ENCODE measurements at regions not wholly inside any gene's neighbourhood (a gene's known extent, or its start where the extent isn't known, plus 50 kb on each side); places are given as distances from the start of the nearest gene placed in this dataset.

GRCh38 chr7:11895337-11895736 is 63.3 kb upstream of the THSD7A start:
- intact Hi-C loops (cut with micrococcal nuclease) = no loop called here

GRCh38 chr7:11896663-11897062 is 64.7 kb upstream of the THSD7A start:
- intact Hi-C loops (cut with micrococcal nuclease) = no loop called here

GRCh38 chr7:11899247-11899646 is 67.2 kb upstream of the THSD7A start:
- intact Hi-C loops (cut with micrococcal nuclease) = no loop called here

GRCh38 chr7:11910253-11910652 is 78.3 kb upstream of the THSD7A start:
- intact Hi-C loops (cut with micrococcal nuclease) = no loop called here

- intact Hi-C loops (cut with micrococcal nuclease) = no loop called here
Measured at GRCh38 chr7:11911900-11912299, 79.9 kb upstream of the THSD7A start.

- intact Hi-C loops (cut with micrococcal nuclease) = no loop called here
Measured at GRCh38 chr7:11914645-11915044, 82.6 kb upstream of the THSD7A start.

GRCh38 chr7:11923376-11923930 is 91.5 kb upstream of the THSD7A start:
- intact Hi-C loops (cut with micrococcal nuclease) = no loop called here

- intact Hi-C loops (cut with micrococcal nuclease) = no loop called here
Measured at GRCh38 chr7:11931307-11931706, 99.3 kb upstream of the THSD7A start.

GRCh38 chr7:11934796-11935195 is 102.8 kb upstream of the THSD7A start:
- intact Hi-C loops (cut with micrococcal nuclease) = no loop called here

DNA sequence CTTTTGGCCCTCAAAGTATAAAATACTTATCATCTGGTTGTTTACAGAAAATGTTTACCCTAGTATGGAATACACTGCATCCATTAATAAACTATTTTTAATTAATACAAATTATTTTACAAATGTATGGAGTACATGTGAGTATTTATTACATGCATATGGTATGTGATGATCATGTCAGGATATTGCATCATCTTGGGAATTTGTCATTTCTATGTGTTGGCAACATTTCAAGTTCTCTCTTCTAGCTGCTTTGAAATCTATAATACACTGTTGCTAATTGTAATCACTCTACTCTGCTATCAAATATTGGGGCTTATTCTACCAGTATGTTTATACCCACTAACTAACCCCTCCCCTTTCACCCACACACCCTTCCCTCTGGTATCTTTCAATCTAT is 103.9 kb upstream of the THSD7A start:
- intact Hi-C loops (cut with micrococcal nuclease) = no loop called here

DNA sequence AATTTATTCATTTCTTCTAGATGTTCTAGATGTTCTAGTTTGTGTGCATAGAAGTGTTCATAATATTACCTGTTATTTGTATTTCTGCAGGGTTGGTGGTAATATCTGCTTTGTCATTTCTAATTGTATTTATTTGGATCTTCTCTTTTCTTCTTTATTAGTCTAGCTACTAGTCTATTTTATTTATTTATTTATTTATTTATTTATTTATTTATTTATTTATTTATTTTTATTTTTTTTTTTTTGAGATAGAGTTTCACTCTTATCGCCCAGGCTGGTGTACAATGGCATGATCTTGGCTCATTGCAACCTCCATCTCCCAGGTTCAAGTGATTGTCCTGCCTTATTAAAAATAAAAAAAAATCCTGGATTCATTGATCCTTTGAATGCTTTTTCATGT is 114.8 kb upstream of the THSD7A start:
- intact Hi-C loops (cut with micrococcal nuclease) = no loop called here

GRCh38 chr7:11950281-11950680 is 118.3 kb upstream of the THSD7A start:
- intact Hi-C loops (cut with micrococcal nuclease) = no loop called here

DNA sequence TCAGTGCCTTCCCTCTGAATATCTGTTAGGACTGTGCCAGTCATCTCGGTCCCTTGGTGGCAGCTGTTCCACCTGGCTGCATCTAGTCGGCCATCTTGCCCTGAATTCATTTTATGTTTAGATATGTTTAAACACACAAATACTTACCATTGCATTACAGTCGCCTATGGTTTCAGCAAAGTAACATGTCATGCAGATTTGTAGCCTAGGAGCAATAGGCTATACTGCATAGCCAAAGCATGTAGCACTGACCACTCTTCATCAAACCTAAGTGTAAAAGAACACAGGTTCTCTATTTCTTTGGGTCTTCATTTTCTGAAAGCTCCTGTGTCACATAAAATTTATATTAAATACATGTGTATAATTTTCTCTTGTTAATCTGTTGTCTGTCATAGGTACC is 118.9 kb upstream of the THSD7A start:
- intact Hi-C loops (cut with micrococcal nuclease) = no loop called here

GRCh38 chr7:11951909-11952308 is 119.9 kb upstream of the THSD7A start:
- intact Hi-C loops (cut with micrococcal nuclease) = no loop called here

GRCh38 chr7:11952972-11953371 is 121.0 kb upstream of the THSD7A start:
- intact Hi-C loops (cut with micrococcal nuclease) = no loop called here

GRCh38 chr7:11956991-11957390 is 125.0 kb upstream of the THSD7A start:
- intact Hi-C loops (cut with micrococcal nuclease) = no loop called here

DNA sequence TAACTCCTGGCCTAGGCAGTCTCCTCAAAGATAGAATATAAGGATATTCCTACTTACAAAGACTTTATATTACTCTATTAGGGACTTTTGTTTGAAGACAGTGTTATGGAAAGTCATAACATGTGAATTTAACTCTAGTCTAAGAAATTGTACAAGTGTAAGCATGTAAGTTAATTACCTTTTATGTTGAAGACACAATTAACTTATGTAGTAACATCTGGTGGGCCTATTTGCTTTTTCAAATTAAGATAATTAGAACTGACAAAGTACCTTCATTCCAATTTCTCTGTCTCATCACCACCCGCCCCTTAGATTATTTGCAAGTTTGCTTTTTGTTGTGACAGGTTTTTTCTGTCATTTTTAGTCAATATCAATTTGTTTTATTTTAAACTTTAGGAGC is 126.0 kb upstream of the THSD7A start:
- intact Hi-C loops (cut with micrococcal nuclease) = no loop called here

DNA sequence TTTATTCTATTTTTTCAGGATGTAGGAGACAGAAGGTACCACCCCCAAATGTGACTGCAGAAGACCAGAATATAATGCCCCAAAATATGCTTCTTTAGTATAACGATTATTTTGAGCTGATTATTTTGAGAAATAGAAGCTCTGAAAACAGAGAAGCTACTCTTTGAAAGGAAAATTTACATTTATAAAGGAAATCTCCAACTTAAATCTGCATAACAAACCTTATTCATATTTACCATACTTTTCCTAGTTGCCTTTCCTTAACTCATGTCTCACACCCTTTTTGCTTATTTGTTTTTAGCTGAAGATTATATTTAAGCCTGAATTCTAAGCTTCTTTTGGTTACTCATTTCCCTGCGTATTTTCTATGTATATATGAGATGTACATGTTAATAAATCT is 127.1 kb upstream of the THSD7A start:
- intact Hi-C loops (cut with micrococcal nuclease) = no loop called here

DNA sequence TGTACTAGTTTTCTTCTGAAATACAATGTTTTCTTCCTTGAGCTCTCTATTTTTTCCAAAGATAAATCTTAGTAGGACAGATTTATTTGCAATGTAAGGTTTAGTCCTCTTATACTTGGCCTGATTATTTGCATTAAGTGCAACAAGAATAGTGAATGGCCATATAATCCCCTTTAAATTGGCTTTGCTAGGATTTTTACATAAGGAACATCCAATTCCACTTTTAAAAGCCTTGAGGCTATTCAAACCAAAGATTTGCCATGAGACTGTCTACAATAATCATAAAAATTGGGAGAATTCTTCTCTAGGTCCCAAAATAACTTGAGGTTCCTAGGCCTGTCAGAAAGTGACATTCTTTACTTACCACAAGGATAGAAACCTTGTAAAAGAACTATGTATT is 128.6 kb upstream of the THSD7A start:
- intact Hi-C loops (cut with micrococcal nuclease) = no loop called here

- intact Hi-C loops (cut with micrococcal nuclease) = no loop called here
Measured at GRCh38 chr7:11969643-11970042, 137.6 kb upstream of the THSD7A start.

DNA sequence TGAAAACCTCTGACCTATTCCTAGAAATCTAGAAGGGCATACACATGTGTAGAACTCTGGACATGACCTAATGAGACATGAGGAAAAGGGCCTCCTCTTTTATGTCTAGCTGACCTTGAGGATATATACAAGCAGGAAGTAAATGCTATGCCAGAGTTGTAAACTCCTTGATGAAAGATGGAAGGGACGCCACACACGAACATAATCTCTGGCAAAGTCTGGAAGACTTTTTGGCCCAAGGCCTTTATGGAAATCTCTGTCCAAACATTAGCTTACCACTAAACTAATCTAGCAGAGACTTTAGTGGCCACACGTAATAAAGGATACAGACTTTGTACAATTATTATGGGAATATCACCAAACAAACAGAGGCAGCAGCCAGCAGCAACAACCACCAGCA is 138.1 kb upstream of the THSD7A start:
- intact Hi-C loops (cut with micrococcal nuclease) = no loop called here

DNA sequence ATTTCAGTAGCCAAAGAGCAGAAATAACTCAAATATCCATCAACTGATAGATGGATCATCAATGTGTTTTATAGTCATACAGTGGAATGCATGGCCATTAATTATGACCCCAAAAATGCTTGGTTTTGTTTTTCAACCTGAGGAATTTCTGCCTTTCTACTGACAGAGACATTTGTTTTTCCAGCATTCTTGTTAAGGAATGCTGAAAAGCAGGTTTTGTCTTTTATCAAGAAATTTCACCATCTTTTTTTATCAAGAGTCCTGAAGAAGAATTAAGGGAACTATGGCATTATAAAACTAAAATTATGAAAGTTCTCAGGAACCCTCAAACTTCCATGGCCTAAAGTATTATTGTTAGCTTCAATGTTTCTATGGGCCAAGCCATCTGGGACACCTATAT is 153.4 kb upstream of the THSD7A start:
- intact Hi-C loops (cut with micrococcal nuclease) = no loop called here

DNA sequence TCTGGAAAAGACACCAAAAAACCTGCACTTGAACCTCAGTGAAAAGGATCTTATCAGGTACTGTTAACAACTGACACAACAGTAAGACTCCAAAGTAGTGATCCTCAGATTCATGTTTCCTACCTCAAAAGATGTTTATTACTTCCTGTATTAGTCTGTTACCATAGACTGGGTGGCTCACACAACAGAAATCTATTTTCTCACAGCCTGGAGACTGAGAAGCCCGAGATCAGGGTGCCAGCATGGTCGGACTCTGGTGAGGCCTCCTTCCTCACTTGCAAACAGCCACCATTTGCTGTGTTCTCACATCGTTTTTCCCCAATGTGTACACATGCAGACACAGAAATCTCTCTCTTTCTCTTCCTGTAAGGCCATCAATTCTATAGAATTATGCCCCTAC is 154.0 kb upstream of the THSD7A start:
- intact Hi-C loops (cut with micrococcal nuclease) = no loop called here

DNA sequence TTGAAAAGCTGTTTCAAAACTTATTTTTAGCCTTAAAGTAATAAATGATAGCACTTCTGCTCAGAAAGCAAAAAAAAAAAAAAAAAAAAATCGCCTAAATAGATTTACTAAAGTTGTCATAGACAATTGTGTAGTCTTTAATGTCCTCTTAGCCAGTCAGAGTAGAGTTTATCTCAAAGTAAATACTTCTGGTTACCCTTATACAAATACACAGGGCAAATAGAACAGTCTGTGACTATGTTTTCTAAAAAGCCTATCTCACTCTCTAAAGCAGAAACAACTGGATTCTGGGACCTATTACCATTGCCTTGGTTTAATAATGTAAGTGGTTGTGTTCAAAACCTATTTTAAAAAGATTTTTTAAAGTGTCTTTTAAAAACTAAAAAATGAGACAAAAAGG is 156.2 kb upstream of the THSD7A start:
- intact Hi-C loops (cut with micrococcal nuclease) = no loop called here
